Colonic mucosa (tissue), 4 donors: ENCODE measurements at regions not wholly inside any gene's neighbourhood (a gene's known extent, or its start where the extent isn't known, plus 50 kb on each side); places are given as distances from the start of the nearest gene placed in this dataset.

Experiments used
- DNase-seq: peaks from one replicate; pipeline ENCODE4 v3.0.0-alpha.2; 2020
- H3K27ac ChIP-seq: fragments of 200-600 bp; one replicate; pipeline ENCODE4 v1.8.0; 2021
- H3K27me3 ChIP-seq: fragments of 200-600 bp; one replicate; pipeline ENCODE4 v1.8.0; 2021
- H3K36me3 ChIP-seq: fragments of 200-600 bp; one replicate; pipeline ENCODE4 v1.8.0; 2021
- H3K4me1 ChIP-seq: fragments of 200-600 bp; one replicate; pipeline ENCODE4 v1.8.0; 2021; ENCODE audit warnings: mild to moderate bottlenecking
- H3K4me3 ChIP-seq: fragments of 200-600 bp; one replicate; pipeline ENCODE4 v1.8.0; 2021
- H3K9ac ChIP-seq, 2 donors: one replicate each; pipeline ENCODE4 v1.7.0; 2013; ENCODE audit warnings: control low read depth in 2 of 2, low read depth in 2 of 2, low read length in 2 of 2
- H3K9me3 ChIP-seq: fragments of 200-600 bp; one replicate; pipeline ENCODE4 v1.8.0; 2021
- intact Hi-C: fragments of 100-400 bp; cut with DNase I; formaldehyde crosslinking; loops from one replicate; pipeline ENCODE4 v1.14.1; 2022
- TF ChIP-seq, protein P1 (sequence below): fragments of 200-600 bp; IDR thresholded peaks from one replicate; pipeline ENCODE4 v1.8.0; 2022; ENCODE audit warnings: antibody characterized with exemption, mild to moderate bottlenecking
- donor health status: healthy.
- donor health status: DM: no; HTN: no; CAD: no.
- donor health status: DM: no; HTN: no; CAD: no.

DNA sequence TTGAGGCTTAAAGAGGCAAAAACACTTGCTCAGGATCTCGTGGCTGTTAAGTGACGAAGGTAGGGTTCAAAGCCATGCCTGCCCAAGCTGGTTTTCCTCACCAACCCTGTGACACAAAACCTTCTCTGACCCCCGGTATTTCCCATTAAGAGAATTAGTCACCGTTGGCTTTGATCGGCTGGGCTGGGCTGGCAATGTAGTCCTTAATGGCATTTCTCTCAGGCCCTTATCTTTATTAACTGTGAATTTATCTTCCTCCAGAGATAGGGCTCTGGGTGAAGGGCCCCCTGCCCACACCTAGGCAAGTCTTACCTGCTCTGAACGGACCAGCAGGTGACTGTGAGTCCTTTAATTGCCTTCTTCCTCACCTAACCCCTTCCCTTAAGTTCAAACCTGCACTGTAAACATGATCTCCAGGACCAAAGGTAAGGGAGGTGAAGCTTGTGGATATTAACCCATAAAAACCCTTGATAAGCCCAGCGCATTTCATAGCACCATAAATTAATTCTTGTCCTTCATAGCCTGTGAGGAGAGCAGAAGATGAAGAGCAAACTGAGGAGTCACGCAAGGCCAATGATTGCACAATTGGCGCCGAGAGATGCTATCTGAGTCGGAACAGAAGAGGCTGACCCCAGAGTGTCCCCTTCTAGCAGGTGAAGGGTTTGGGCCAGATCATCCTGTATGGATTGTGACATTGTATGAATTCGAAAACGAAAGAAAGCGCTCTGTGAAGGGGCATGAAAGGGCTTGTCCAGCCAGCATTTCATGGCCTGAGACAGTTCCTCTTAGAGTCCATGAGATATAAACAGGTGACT is 790.8 kb upstream of the TBX3 start:
- TF ChIP-seq, protein P1, sequence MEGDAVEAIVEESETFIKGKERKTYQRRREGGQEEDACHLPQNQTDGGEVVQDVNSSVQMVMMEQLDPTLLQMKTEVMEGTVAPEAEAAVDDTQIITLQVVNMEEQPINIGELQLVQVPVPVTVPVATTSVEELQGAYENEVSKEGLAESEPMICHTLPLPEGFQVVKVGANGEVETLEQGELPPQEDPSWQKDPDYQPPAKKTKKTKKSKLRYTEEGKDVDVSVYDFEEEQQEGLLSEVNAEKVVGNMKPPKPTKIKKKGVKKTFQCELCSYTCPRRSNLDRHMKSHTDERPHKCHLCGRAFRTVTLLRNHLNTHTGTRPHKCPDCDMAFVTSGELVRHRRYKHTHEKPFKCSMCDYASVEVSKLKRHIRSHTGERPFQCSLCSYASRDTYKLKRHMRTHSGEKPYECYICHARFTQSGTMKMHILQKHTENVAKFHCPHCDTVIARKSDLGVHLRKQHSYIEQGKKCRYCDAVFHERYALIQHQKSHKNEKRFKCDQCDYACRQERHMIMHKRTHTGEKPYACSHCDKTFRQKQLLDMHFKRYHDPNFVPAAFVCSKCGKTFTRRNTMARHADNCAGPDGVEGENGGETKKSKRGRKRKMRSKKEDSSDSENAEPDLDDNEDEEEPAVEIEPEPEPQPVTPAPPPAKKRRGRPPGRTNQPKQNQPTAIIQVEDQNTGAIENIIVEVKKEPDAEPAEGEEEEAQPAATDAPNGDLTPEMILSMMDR: no peak
- Histone ChIP-seq H3K4me1 (no peaks in the 10 kb centered on the region), H3K27ac (no peak overlapping the region), H3K9me3 (no peaks in the 10 kb centered on the region), H3K9ac (no peak overlapping the region), H3K27me3 (no peaks in the 10 kb centered on the region), H3K36me3 (no peaks in the 10 kb centered on the region), H3K4me3 (no peak overlapping the region)
- DNase-seq: no peak
- intact Hi-C loops: loop anchor here (10.0 kb wide), 1 partner anchor 790 kb away; the partner anchor contains the start of gene TBX3

DNA sequence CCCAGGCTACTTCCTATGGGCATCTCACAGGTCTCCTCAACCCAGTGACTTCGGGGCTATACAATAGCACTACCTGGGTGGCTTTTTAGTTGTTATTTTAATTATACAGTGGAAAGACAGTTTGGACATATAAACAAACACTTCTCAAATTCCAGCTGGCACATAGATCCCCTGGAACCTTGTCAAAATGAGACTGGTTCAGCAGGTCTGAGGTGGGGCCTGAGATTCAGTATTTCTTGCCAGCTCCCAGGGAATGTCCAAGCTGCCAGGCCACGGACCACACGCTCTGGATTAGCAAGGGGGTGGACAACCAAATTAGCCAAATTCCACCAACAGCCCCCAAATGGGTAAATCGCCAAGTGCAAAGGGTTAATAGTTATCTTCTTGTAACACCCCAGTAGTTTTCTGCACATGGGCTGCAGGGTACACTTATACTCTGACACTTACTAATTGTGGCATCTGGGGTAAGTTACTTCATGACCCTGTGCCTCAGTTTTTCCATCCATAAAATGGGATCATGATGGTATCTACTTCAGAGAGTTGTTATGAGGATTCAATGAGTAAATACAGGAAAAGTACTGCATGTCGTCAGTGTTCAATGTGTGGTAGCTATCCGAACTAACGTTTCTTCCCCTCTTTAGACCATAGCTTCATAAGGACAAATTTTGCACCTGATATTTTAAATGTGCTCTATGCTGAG is 789.4 kb upstream of the TBX3 start:
- no peak overlapping the region for H3K4me3 ChIP-seq
- H3K27ac ChIP-seq: no peak overlapping the region
- H3K9me3 ChIP-seq: no peaks in the 10 kb centered on the region
- H3K4me1 ChIP-seq: no peaks in the 10 kb centered on the region
- no peaks in the 10 kb centered on the region for H3K36me3 ChIP-seq
- no peaks in the 10 kb centered on the region for H3K27me3 ChIP-seq
- intact Hi-C loops: loop anchor here (10.0 kb wide), 1 partner anchor 789 kb away; the partner anchor contains the start of gene TBX3
- no peak overlapping the region for H3K9ac ChIP-seq
- no peak for DNase-seq
- TF ChIP-seq, protein P1: no peak

DNA sequence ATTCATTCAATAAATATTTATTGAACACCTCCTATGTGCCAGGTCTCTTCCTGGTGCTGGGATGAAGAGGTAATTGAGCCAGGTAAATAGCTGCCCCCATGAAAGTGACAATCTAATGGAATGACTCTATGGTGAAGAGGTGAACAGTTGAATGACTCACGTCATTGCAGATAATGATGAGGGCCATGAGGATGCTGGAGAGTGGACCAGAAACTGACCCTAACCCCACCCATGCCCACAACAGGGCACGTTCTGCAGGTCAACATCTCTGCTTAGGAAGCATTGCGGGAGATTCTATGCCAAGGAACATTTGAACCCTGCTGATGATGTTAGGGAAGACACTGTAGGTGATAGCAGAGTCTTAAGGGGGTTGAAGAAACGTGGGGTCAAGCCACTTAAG is 788.9 kb upstream of the TBX3 start:
- intact Hi-C loops: loop anchor here (10.0 kb wide), 1 partner anchor 788 kb away; the partner anchor contains the start of gene TBX3
- no peaks in the 10 kb centered on the region for H3K4me1 ChIP-seq
- H3K27me3 ChIP-seq: no peaks in the 10 kb centered on the region
- DNase-seq: no peak
- no peaks in the 10 kb centered on the region for H3K36me3 ChIP-seq
- H3K9me3 ChIP-seq: no peaks in the 10 kb centered on the region
- no peak overlapping the region for H3K9ac ChIP-seq
- TF ChIP-seq, protein P1: no peak
- no peak overlapping the region for H3K4me3 ChIP-seq
- no peak overlapping the region for H3K27ac ChIP-seq

DNA sequence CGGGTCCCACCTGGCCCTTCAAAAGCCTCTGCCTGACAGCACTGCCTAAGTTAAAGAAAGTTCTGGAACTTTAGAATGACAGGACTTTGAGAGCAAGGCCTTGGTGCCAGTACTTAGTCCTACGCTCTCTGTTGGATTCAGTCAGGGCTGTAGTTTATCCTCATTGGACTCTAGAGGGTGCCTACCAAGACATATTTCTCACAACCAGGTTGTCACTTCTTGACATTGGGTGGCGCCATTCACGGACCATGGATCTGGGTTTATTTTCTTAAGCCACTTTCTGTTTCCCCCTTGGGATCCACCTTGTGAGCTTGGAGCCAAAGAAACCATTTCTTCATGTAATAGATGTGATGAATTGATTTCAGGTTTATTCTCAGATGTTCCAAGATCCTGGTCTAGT is 787.0 kb upstream of the TBX3 start:
- no peak overlapping the region for H3K27ac ChIP-seq
- intact Hi-C loops: loop anchor here (10.0 kb wide), 1 partner anchor 786 kb away; the partner anchor contains the start of gene TBX3
- TF ChIP-seq, protein P1: no peak
- no peaks in the 10 kb centered on the region for H3K27me3 ChIP-seq
- no peak overlapping the region for H3K4me3 ChIP-seq
- H3K36me3 ChIP-seq: no peaks in the 10 kb centered on the region
- H3K9me3 ChIP-seq: no peaks in the 10 kb centered on the region
- no peak overlapping the region for H3K9ac ChIP-seq
- no peak for DNase-seq
- H3K4me1 ChIP-seq: no peaks in the 10 kb centered on the region

DNA sequence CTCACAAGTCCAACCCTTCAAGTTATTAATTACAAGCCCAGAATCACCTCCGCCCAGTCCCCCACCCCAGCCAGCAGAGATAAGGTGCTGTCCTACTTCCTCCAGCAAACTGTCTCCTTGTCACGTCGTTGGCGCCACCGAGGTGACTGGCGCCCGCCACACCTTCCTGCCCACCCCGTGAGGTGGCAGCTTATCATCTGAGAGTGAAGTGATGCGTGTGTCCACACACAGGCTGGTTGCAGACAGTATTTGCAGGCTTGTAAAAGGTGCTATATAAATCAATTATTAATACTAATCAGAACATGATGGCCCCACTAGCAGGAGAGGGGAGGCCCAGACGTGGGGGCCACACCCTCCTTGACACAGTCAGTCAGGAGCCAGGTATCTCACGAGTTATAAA is 786.6 kb upstream of the TBX3 start:
- Histone ChIP-seq H3K27ac (no peak overlapping the region), H3K27me3 (no peaks in the 10 kb centered on the region), H3K4me3 (no peak overlapping the region), H3K9ac (no peak overlapping the region), H3K36me3 (no peaks in the 10 kb centered on the region), H3K9me3 (no peaks in the 10 kb centered on the region), H3K4me1 (no peaks in the 10 kb centered on the region)
- intact Hi-C loops: loop anchor here (10.0 kb wide), 1 partner anchor 786 kb away; the partner anchor contains the start of gene TBX3
- DNase-seq: no peak
- TF ChIP-seq, protein P1: no peak
